CD4-positive, CD25-positive, alpha-beta regulatory T cell (primary cell): ENCODE measurements at regions not wholly inside any gene's neighbourhood (a gene's known extent, or its start where the extent isn't known, plus 50 kb on each side); places are given as distances from the start of the nearest gene placed in this dataset.

Experiments used
- ATAC-seq, 2 donors: fragments of 150-1000 bp; cut with Tn5 transposase; one replicate each; pipeline ENCODE4 v1.10.0; 2021; ENCODE audit warnings: low read depth in 2 of 2, moderate number of reproducible peaks in 2 of 2, moderate library complexity in 1 of 2
- DNase-seq, 3 donors: peaks; one replicate each; pipeline versions ENCODE4 v3.0.0 to v3.0.0-alpha.2; 2012 to 2022; ENCODE audit warnings: mixed read lengths in 1 of 3
- H3K27ac ChIP-seq: one replicate; pipeline ENCODE4 v1.7.0; 2013; ENCODE audit warnings: mild to moderate bottlenecking, low read length; ENCODE audit not compliant: insufficient read depth, poor library complexity, severe bottlenecking
- H3K27me3 ChIP-seq: one replicate; pipeline ENCODE4 v1.7.0; 2013; ENCODE audit warnings: low read length; ENCODE audit not compliant: control insufficient read depth, insufficient read depth
- H3K36me3 ChIP-seq: one replicate; pipeline ENCODE4 v1.7.0; 2013; ENCODE audit warnings: mild to moderate bottlenecking, low read length, moderate library complexity; ENCODE audit not compliant: control insufficient read depth, insufficient read depth
- H3K4me1 ChIP-seq: 2 replicates; pipeline ENCODE4 v1.7.0; 2013; ENCODE audit warnings: mild to moderate bottlenecking, low read length; ENCODE audit not compliant: insufficient read depth, control insufficient read depth, poor library complexity, severe bottlenecking
- H3K4me3 ChIP-seq: one replicate; pipeline ENCODE4 v1.7.0; 2013; ENCODE audit warnings: low read depth, mild to moderate bottlenecking, low read length, moderate library complexity
- H3K9me3 ChIP-seq, 2 experiments: 1 replicate in 1 of 2; 2 replicates in 1 of 2; pipeline ENCODE4 v1.7.0; 2013; ENCODE audit warnings: low read length in 2 of 2, mild to moderate bottlenecking in 1 of 2, moderate library complexity in 1 of 2; ENCODE audit not compliant: control insufficient read depth in 2 of 2
- H3K27ac Mint-ChIP-seq, 3 donors: one replicate each; pipeline ENCODE4 v1.8.0; 2020 to 2022; ENCODE audit warnings: mild to moderate bottlenecking in 3 of 3, mixed read lengths in 3 of 3, moderate library complexity in 2 of 3
- H3K27me3 Mint-ChIP-seq: one replicate; pipeline ENCODE4 v1.8.0; 2022; ENCODE audit warnings: mild to moderate bottlenecking, mixed read lengths
- H3K36me3 Mint-ChIP-seq: one replicate; pipeline ENCODE4 v1.8.0; 2020; ENCODE audit warnings: mixed read lengths
- H3K4me1 Mint-ChIP-seq, 4 donors: one replicate each; pipeline ENCODE4 v1.8.0; 2020 to 2022; ENCODE audit warnings: mixed read lengths in 4 of 4, mild to moderate bottlenecking in 1 of 4
- H3K4me3 Mint-ChIP-seq, 4 donors: one replicate each; pipeline ENCODE4 v1.8.0; 2020 to 2022; ENCODE audit warnings: mild to moderate bottlenecking in 4 of 4, mixed read lengths in 4 of 4, moderate library complexity in 3 of 4
- H3K9me3 Mint-ChIP-seq, 7 donors: one replicate each; pipeline ENCODE4 v1.8.0; 2020 to 2022; ENCODE audit warnings: mixed read lengths in 7 of 7, mild to moderate bottlenecking in 3 of 7, moderate library complexity in 2 of 7

- Mint-ChIP-seq H3K4me3 (no peak overlapping the region), H3K9me3 (peaks cover 0 to 18% (median 2%) of the 10 kb centered on the region in 7 donors), H3K4me1 (no peaks in the 10 kb centered on the region), H3K27ac (no peak overlapping the region), H3K36me3 (no peaks in the 10 kb centered on the region), H3K27me3 (no peaks in the 10 kb centered on the region)
- no peak for DNase-seq
- Histone ChIP-seq H3K27me3 (no peaks in the 10 kb centered on the region), H3K4me1 (no peaks in the 10 kb centered on the region), H3K9me3 (peaks cover 0 to 2% of the 10 kb centered on the region in 2 experiments), H3K27ac (no peak overlapping the region), H3K36me3 (no peaks in the 10 kb centered on the region), H3K4me3 (no peak overlapping the region)
- no peak for ATAC-seq
These were observed 254.3 kb downstream of the SOX11 start for GRCh38 chr2:5946225-5947115.

- Mint-ChIP-seq H3K9me3 (peaks cover 0 to 13% (median 6%) of the 10 kb centered on the region in 7 donors), H3K4me1 (no peaks in the 10 kb centered on the region), H3K36me3 (no peaks in the 10 kb centered on the region), H3K4me3 (no peak overlapping the region), H3K27me3 (no peaks in the 10 kb centered on the region), H3K27ac (no peak overlapping the region)
- Histone ChIP-seq H3K27ac (no peak overlapping the region), H3K36me3 (no peaks in the 10 kb centered on the region), H3K4me1 (no peaks in the 10 kb centered on the region), H3K27me3 (no peaks in the 10 kb centered on the region), H3K9me3 (peaks cover 0 to 2% of the 10 kb centered on the region in 2 experiments), H3K4me3 (no peak overlapping the region)
- DNase-seq, result no peak
- no peak for ATAC-seq
These were observed 258.6 kb downstream of the SOX11 start for GRCh38 chr2:5950736-5951135.

GRCh38 chr2:5951471-5951870 is 259.3 kb downstream of the SOX11 start:
- DNase-seq (no peak), ATAC-seq (no peak)
- no peaks in the 10 kb centered on the region for H3K27me3 Mint-ChIP-seq
- H3K4me3 Mint-ChIP-seq, result no peak overlapping the region
- Histone ChIP-seq H3K4me1 (no peaks in the 10 kb centered on the region), H3K27ac (no peak overlapping the region), H3K27me3 (no peaks in the 10 kb centered on the region), H3K36me3 (no peaks in the 10 kb centered on the region), H3K9me3 (peaks cover 0 to 2% of the 10 kb centered on the region in 2 experiments), H3K4me3 (no peak overlapping the region)
- no peaks in the 10 kb centered on the region for H3K36me3 Mint-ChIP-seq
- no peak overlapping the region for H3K27ac Mint-ChIP-seq
- peaks cover 0 to 13% (median 6%) of the 10 kb centered on the region in 7 donors for H3K9me3 Mint-ChIP-seq
- no peaks in the 10 kb centered on the region for H3K4me1 Mint-ChIP-seq

GRCh38 chr2:5953525-5953924 is 261.3 kb downstream of the SOX11 start:
- H3K4me3 Mint-ChIP-seq, result no peak overlapping the region

GRCh38 chr2:5954509-5954908 is 262.3 kb downstream of the SOX11 start:
- Mint-ChIP-seq H3K4me3 (no peak overlapping the region), H3K9me3 (peaks cover 0 to 18% (median 7%) of the 10 kb centered on the region in 7 donors), H3K27ac (no peak overlapping the region), H3K4me1 (no peaks in the 10 kb centered on the region), H3K27me3 (no peaks in the 10 kb centered on the region), H3K36me3 (no peaks in the 10 kb centered on the region)
- H3K36me3 ChIP-seq, result no peaks in the 10 kb centered on the region
- no peak overlapping the region for H3K4me3 ChIP-seq
- DNase-seq (no peak), ATAC-seq (no peak)
- H3K4me1 ChIP-seq, result no peaks in the 10 kb centered on the region
- no peaks in the 10 kb centered on the region for H3K27me3 ChIP-seq
- H3K9me3 ChIP-seq, result no peaks in the 10 kb centered on the region
- no peak overlapping the region for H3K27ac ChIP-seq

More at GRCh38 chr2:5953525-5953924, 261.3 kb downstream of the SOX11 start:
- Histone ChIP-seq H3K4me1 (no peaks in the 10 kb centered on the region), H3K36me3 (no peaks in the 10 kb centered on the region), H3K27ac (no peak overlapping the region), H3K4me3 (no peak overlapping the region), H3K9me3 (no peaks in the 10 kb centered on the region), H3K27me3 (no peaks in the 10 kb centered on the region)
- H3K9me3 Mint-ChIP-seq, result peaks cover 0 to 18% (median 8%) of the 10 kb centered on the region in 7 donors
- DNase-seq (no peak), ATAC-seq (no peak)
- no peaks in the 10 kb centered on the region for H3K36me3 Mint-ChIP-seq
- no peaks in the 10 kb centered on the region for H3K27me3 Mint-ChIP-seq
- H3K4me1 Mint-ChIP-seq, result no peaks in the 10 kb centered on the region
- H3K27ac Mint-ChIP-seq, result no peak overlapping the region

GRCh38 chr2:5955921-5956320 is 263.7 kb downstream of the SOX11 start:
- H3K36me3 Mint-ChIP-seq, result no peaks in the 10 kb centered on the region
- no peak overlapping the region for H3K27ac Mint-ChIP-seq
- no peak for ATAC-seq
- H3K4me3 Mint-ChIP-seq, result no peak overlapping the region
- DNase-seq, result no peak
- Histone ChIP-seq H3K4me3 (no peak overlapping the region), H3K36me3 (no peaks in the 10 kb centered on the region), H3K9me3 (no peaks in the 10 kb centered on the region), H3K27ac (no peak overlapping the region), H3K4me1 (no peaks in the 10 kb centered on the region), H3K27me3 (no peaks in the 10 kb centered on the region)
- H3K9me3 Mint-ChIP-seq, result peaks cover 0 to 18% (median 4%) of the 10 kb centered on the region in 7 donors
- no peaks in the 10 kb centered on the region for H3K27me3 Mint-ChIP-seq
- no peaks in the 10 kb centered on the region for H3K4me1 Mint-ChIP-seq

GRCh38 chr2:5959836-5960820 is 267.9 kb downstream of the SOX11 start:
- no peak overlapping the region for H3K4me3 Mint-ChIP-seq
- Histone ChIP-seq H3K27me3 (no peaks in the 10 kb centered on the region), H3K4me1 (no peaks in the 10 kb centered on the region), H3K27ac (no peak overlapping the region), H3K4me3 (no peak overlapping the region), H3K9me3 (no peaks in the 10 kb centered on the region), H3K36me3 (no peaks in the 10 kb centered on the region)
- no peak overlapping the region for H3K27ac Mint-ChIP-seq
- no peaks in the 10 kb centered on the region for H3K27me3 Mint-ChIP-seq
- no peak for DNase-seq
- ATAC-seq, result no peak
- no peaks in the 10 kb centered on the region for H3K4me1 Mint-ChIP-seq
- no peaks in the 10 kb centered on the region for H3K36me3 Mint-ChIP-seq
- peaks cover 2 to 17% (median 6%) of the 10 kb centered on the region in 7 donors for H3K9me3 Mint-ChIP-seq
